A549 (cell line): ENCODE measurements at regions not wholly inside any gene's neighbourhood (a gene's known extent, or its start where the extent isn't known, plus 50 kb on each side); places are given as distances from the start of the nearest gene placed in this dataset.

Source experiments
- ATAC-seq, 2 experiments: fragments of 200-7000 bp in 1 of 2; fragments of >200 bp in 1 of 2; cut with Nextera tagmentation in 1 of 2; cut with Tn5 transposase in 1 of 2; 3 replicates each; pipeline versions ENCODE4 v1.8.0 to v1.9.1; 2018 to 2020; ENCODE audit warnings: mild to moderate bottlenecking in 1 of 2, moderate library complexity in 1 of 2
- CTCF ChIA-PET: fragments of 300-600 bp; sonication (Branson Sonifier 250); formaldehyde crosslinking; extraction: SDS; loops from one replicate; lab custom pipeline; 2021; ENCODE audit warnings: antibody characterized with exemption, inconsistent platforms; lab: Yijun Ruan, JAX
- POLR2A ChIA-PET: fragments of 350-600 bp; formaldehyde crosslinking; extraction: SDS; loops from one replicate; lab custom pipeline; 2021; ENCODE audit warnings: antibody characterized with exemption, inconsistent platforms; lab: Yijun Ruan, JAX
- DNase-seq, 2 experiments: peaks; one replicate each; pipeline versions ENCODE4 v3.0.0 to v3.0.0-alpha.2; 2011 to 2016; ENCODE audit warnings: low read depth in 1 of 2, low spot score in 1 of 2
- FAIRE-seq: peaks from 2 replicates; lab custom pipeline; 2011; peaks lifted over from hg19 to GRCh38; lab: Jason Lieb, UNC
- H3K27ac ChIP-seq, 2 experiments: fragments of >200 bp; sonication (Bioruptor Twin); formaldehyde crosslinking; 3 replicates each; pipeline ENCODE4 v1.5.1; 2016 to 2017
- H3K4me1 ChIP-seq: fragments of >200 bp; sonication (Bioruptor Twin); formaldehyde crosslinking; 3 replicates; pipeline ENCODE4 v1.6.1; 2016
- H3K4me2 ChIP-seq: fragments of >200 bp; sonication (Bioruptor Twin); formaldehyde crosslinking; 3 replicates; pipeline ENCODE4 v1.6.1; 2016
- H3K4me3 ChIP-seq: fragments of >200 bp; sonication (Bioruptor Twin); formaldehyde crosslinking; 3 replicates; pipeline ENCODE4 v1.5.1; 2016
- H3K9me3 ChIP-seq: fragments of >200 bp; sonication (Bioruptor Twin); formaldehyde crosslinking; 3 replicates; pipeline ENCODE4 v1.6.1; 2016
- CEBPB ChIP-seq, 2 experiments: fragments of >200 bp in 1 of 2; sonication (Bioruptor Twin) in 1 of 2; formaldehyde crosslinking in 1 of 2; IDR thresholded peaks; 2 replicates each; pipeline ENCODE4 v1.6.1; 2012 to 2016
- EHF ChIP-seq: fragments of 250-450 bp; sonication (Bioruptor Pico); IDR thresholded peaks from 2 replicates; pipeline ENCODE4 v1.5.0; 2020; ENCODE audit warnings: mild to moderate bottlenecking
- EHMT2 ChIP-seq: fragments of 200-600 bp; sonication (generic); IDR thresholded peaks from 2 replicates; pipeline ENCODE4 v1.6.1; 2016; ENCODE audit warnings: antibody characterized with exemption, low read depth, mild to moderate bottlenecking, moderate library complexity
- FOSB ChIP-seq: fragments of 250-450 bp; sonication (Bioruptor Pico); IDR thresholded peaks from 2 replicates; pipeline ENCODE4 v1.5.0; 2020; ENCODE audit warnings: mild to moderate bottlenecking, moderate library complexity
- GATA3 ChIP-seq: IDR thresholded peaks from 2 replicates; pipeline ENCODE4 v1.6.1; 2012; ENCODE audit warnings: borderline replicate concordance
- HOXB13 ChIP-seq: fragments of 250-450 bp; sonication (Bioruptor Pico); IDR thresholded peaks from 2 replicates; pipeline ENCODE4 v1.5.0; 2020; ENCODE audit warnings: low read depth, mild to moderate bottlenecking, moderate library complexity
- JUN ChIP-seq, 2 experiments: fragments of >200 bp; sonication (Bioruptor Twin); formaldehyde crosslinking; IDR thresholded peaks; 2 replicates in 1 of 2; 3 replicates in 1 of 2; pipeline ENCODE4 v1.6.1; 2016 to 2017
- JUNB ChIP-seq: fragments of >200 bp; sonication (Bioruptor Twin); formaldehyde crosslinking; IDR thresholded peaks from 2 replicates; pipeline ENCODE4 v1.6.1; 2016
- KDM1A ChIP-seq: fragments of 200-600 bp; sonication (generic); IDR thresholded peaks from 2 replicates; pipeline ENCODE4 v1.6.1; 2016; ENCODE audit warnings: low read depth, mild to moderate bottlenecking
- KDM5A ChIP-seq: fragments of 200-600 bp; sonication (generic); IDR thresholded peaks from 2 replicates; pipeline ENCODE4 v1.6.1; 2016; ENCODE audit warnings: antibody characterized with exemption, mild to moderate bottlenecking
- MAZ ChIP-seq: fragments of 150-350 bp; IDR thresholded peaks from 2 replicates; pipeline ENCODE4 v1.6.1; 2014; ENCODE audit warnings: antibody characterized with exemption, low read depth, low read length, borderline replicate concordance
- NPAS2 ChIP-seq: fragments of 250-450 bp; sonication (Bioruptor Pico); IDR thresholded peaks from 2 replicates; pipeline ENCODE4 v1.8.0; 2022; ENCODE audit warnings: mild to moderate bottlenecking, moderate library complexity, borderline replicate concordance
- PHF8 ChIP-seq: fragments of 200-600 bp; sonication (generic); IDR thresholded peaks from 2 replicates; pipeline ENCODE4 v1.6.1; 2016; ENCODE audit warnings: low read depth, mild to moderate bottlenecking, antibody characterized with exemption, moderate library complexity, borderline replicate concordance
- RAD21 ChIP-seq, 2 experiments: fragments of >200 bp in 1 of 2; sonication (Bioruptor Twin) in 1 of 2; formaldehyde crosslinking in 1 of 2; IDR thresholded peaks in 1 of 2; conservative IDR thresholded peaks in 1 of 2; 2 replicates in 1 of 2; 3 replicates in 1 of 2; pipeline ENCODE4 v1.6.1; 2012 to 2018; ENCODE audit warnings: inconsistent platforms in 1 of 2
- RARB ChIP-seq: fragments of 250-450 bp; sonication (Bioruptor Pico); IDR thresholded peaks from 2 replicates; pipeline ENCODE4 v1.8.0; 2021; ENCODE audit warnings: mild to moderate bottlenecking, moderate library complexity
- RFX5 ChIP-seq: fragments of 450-650 bp; IDR thresholded peaks from 2 replicates; pipeline ENCODE4 v1.7.1; 2014; ENCODE audit warnings: antibody characterized with exemption, mild to moderate bottlenecking, moderate library complexity
- RNF2 ChIP-seq: fragments of 200-600 bp; sonication (generic); IDR thresholded peaks from 2 replicates; pipeline ENCODE4 v1.6.1; 2016; ENCODE audit warnings: low read depth, mild to moderate bottlenecking, antibody characterized with exemption, moderate library complexity, borderline replicate concordance
- SMC3 ChIP-seq: fragments of >200 bp; sonication (Bioruptor Twin); formaldehyde crosslinking; IDR thresholded peaks from 3 replicates; pipeline ENCODE4 v1.6.1; 2018; ENCODE audit warnings: inconsistent platforms
- SREBF2 ChIP-seq: fragments of 450-650 bp; IDR thresholded peaks from 2 replicates; pipeline ENCODE4 v1.6.1; 2014; ENCODE audit warnings: mild to moderate bottlenecking, moderate library complexity
- ZC3H11A ChIP-seq: fragments of 450-650 bp; IDR thresholded peaks from 2 replicates; pipeline ENCODE4 v1.6.1; 2014; ENCODE audit warnings: antibody characterized with exemption, mild to moderate bottlenecking
- ZSCAN20 ChIP-seq: fragments of 250-450 bp; sonication (Bioruptor Pico); IDR thresholded peaks from 2 replicates; pipeline ENCODE4 v1.8.0; 2022; ENCODE audit warnings: mild to moderate bottlenecking, moderate library complexity
- WGBS: methylation state at CpG from one replicate; pipeline ENCODE4 v1.1.6; 2017; ENCODE audit errors: missing lambda C conversion rate; 5-methylcytosine and 5-hydroxymethylcytosine counted together
- TF ChIP-seq, protein P1 (sequence below): fragments of 250-450 bp; sonication (Bioruptor Pico); IDR thresholded peaks from 2 replicates; pipeline ENCODE4 v1.5.0; 2020; ENCODE audit warnings: low read depth, mild to moderate bottlenecking, moderate library complexity
- TF ChIP-seq, protein P2 (sequence below): fragments of 250-450 bp; sonication (Bioruptor Pico); IDR thresholded peaks from 2 replicates; pipeline ENCODE4 v1.5.0; 2021; ENCODE audit warnings: mild to moderate bottlenecking, moderate library complexity, borderline replicate concordance
- TF ChIP-seq, protein P3 (sequence below): fragments of 450-650 bp; IDR thresholded peaks from 2 replicates; pipeline ENCODE4 v1.6.1; 2014; ENCODE audit warnings: antibody characterized with exemption
- TF ChIP-seq, protein P4 (sequence below): fragments of >200 bp; sonication (Bioruptor Twin); formaldehyde crosslinking; IDR thresholded peaks from 2 replicates; pipeline ENCODE4 v1.6.1; 2016

DNA sequence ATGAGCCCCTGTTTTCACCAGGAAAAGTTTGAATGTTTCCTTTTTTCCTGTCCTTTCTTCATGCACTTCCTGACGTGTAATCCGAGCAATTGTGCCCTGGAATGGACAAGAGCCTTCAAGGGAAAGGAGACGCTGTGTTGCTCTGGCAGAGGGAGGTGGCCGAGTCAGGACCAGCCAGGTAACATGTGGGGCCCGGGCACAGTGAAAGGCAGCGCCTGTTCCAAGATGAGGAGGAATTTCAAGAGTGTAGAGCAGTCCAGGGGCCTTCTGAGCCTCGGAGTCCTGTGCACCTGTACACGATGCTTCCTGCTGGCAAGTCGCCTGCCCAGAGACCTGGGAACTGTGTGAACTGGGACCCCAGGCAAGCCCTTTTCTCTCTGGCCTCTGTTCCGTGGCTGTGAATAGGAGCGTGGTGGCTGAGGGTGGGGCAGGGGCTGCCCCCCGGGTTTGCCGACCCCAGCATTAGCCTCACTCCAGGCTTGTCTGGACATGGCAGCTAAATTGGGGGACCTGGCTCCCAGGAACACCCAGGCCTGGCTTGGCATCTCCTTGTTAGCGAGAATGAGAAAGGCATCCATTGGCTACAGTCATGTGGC lies 92.0 kb downstream of the MYEOV start (continued):
- TF ChIP-seq, protein P1, sequence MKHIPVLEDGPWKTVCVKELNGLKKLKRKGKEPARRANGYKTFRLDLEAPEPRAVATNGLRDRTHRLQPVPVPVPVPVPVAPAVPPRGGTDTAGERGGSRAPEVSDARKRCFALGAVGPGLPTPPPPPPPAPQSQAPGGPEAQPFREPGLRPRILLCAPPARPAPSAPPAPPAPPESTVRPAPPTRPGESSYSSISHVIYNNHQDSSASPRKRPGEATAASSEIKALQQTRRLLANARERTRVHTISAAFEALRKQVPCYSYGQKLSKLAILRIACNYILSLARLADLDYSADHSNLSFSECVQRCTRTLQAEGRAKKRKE (CRISPR knock-in tag) = no peak
- TF ChIP-seq RFX5 (no peak), GATA3 (no peak), FOSB (CRISPR knock-in tag) (no peak), RNF2 (no peak), ZSCAN20 (CRISPR knock-in tag) (no peak)

DNA sequence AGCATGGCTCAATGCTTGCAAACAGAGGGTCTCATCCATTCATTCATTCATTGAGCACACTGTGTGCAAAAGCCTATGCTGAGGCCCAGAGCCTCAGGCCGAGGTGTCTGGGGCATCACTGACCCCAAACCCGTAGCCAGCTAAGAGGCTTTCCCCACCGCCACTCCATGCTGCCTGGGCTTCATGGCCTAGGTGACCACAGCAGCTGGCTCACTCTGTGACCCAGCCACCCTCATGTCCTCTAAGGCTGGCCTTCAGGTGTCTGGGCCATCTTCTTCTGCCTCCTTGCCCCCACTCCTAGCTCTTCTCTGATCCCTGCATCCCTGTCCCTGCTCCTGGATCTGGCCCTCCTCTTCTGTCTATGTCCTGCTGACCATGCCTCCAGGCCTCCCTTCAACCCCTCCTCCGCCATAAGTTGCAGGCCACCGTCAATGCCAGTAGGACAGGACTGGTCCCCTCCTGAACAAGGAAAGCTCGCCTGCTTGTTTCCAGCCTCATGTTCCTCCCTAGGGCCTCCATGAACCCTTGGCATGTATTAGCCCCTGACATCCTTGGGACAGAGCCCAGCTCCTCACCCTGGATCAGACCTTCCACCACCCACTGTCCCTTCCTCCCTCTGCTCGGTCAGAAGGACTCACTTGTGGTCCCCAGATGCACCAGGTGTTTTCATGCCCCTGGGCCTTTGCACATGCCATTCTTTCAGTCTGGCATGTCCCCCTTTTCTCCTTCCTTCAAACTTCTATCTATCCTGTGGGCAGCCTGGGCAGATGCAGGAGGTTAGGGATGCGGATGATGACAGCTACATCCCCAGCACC lies 92.8 kb downstream of the MYEOV start:
- Histone ChIP-seq H3K4me2 (no peak overlapping the region), H3K4me3 (no peak overlapping the region), H3K27ac (no peak overlapping the region), H3K4me1 (no peaks in the 10 kb centered on the region), H3K9me3 (peaks cover 18% of the 10 kb centered on the region; the same call in 2 of the 3 replicates)
- DNase-seq (no peak), ATAC-seq (no peak), FAIRE-seq (no peak)
- no peak for TF ChIP-seq SREBF2
- TF ChIP-seq JUNB = no peak
- TF ChIP-seq, protein P2, sequence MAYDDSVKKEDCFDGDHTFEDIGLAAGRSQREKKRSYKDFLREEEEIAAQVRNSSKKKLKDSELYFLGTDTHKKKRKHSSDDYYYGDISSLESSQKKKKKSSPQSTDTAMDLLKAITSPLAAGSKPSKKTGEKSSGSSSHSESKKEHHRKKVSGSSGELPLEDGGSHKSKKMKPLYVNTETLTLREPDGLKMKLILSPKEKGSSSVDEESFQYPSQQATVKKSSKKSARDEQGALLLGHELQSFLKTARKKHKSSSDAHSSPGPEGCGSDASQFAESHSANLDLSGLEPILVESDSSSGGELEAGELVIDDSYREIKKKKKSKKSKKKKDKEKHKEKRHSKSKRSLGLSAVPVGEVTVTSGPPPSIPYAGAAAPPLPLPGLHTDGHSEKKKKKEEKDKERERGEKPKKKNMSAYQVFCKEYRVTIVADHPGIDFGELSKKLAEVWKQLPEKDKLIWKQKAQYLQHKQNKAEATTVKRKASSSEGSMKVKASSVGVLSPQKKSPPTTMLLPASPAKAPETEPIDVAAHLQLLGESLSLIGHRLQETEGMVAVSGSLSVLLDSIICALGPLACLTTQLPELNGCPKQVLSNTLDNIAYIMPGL (CRISPR knock-in tag) = no peak
- TF ChIP-seq, protein P3, sequence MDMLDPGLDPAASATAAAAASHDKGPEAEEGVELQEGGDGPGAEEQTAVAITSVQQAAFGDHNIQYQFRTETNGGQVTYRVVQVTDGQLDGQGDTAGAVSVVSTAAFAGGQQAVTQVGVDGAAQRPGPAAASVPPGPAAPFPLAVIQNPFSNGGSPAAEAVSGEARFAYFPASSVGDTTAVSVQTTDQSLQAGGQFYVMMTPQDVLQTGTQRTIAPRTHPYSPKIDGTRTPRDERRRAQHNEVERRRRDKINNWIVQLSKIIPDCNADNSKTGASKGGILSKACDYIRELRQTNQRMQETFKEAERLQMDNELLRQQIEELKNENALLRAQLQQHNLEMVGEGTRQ = no peak
- TF ChIP-seq EHF (CRISPR knock-in tag) = no peak
- TF ChIP-seq, protein P1 (CRISPR knock-in tag) = no peak
- TF ChIP-seq KDM1A = no peak
- no peak for TF ChIP-seq ZC3H11A
- no peak for TF ChIP-seq NPAS2
- TF ChIP-seq EHMT2 = no peak
- 87% methylated on average over 8 of the region's 8 CpGs for WGBS
- POLR2A ChIA-PET = interaction anchor here (0.5 kb wide), 1 partner anchor 253 kb away, joined by 7 read pairs; no protein-coding TSS in a partner anchor
- CTCF ChIA-PET = interaction anchor here (1.6 to 2.0 kb wide), 2 partner anchors 94 to 256 kb away, joined by 4 to 5 read pairs; no protein-coding TSS in a partner anchor

DNA sequence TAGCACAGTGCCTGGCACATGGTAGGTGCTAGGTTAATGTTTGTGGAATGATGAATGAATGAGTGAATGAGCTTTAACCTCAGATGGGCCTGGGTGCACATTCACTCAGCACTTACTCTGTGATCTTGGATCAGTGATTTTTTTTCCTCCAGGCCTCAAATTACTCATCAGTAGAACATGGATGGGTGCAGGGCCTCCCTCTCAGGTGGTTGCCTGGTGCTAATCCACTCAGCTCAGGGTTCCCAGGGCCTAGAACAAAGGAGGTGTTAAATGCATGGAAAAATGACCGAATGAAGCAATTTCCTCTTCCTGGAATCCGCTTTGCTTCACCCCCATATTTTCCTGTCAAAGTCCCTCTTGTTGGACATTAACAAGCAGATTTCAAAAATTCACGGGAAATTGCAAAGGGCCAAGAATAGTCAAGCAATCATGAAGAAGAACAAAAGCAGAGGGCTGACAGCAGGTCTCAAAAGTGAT lies 93.5 kb downstream of the MYEOV start:
- peaks cover 18% of the 10 kb centered on the region; the same call in 2 of the 3 replicates for H3K9me3 ChIP-seq
- DNase-seq (no peak), ATAC-seq (no peak), FAIRE-seq (no peak)
- ChIA-PET CTCF (interaction anchor here (1.6 to 2.0 kb wide), 2 partner anchors 94 to 256 kb away, joined by 4 to 5 read pairs; no protein-coding TSS in a partner anchor), POLR2A (no interaction called here)
- 89% methylated on average over 3 of the region's 3 CpGs for WGBS
- no peak overlapping the region for H3K4me2 ChIP-seq
- no peak overlapping the region for H3K27ac ChIP-seq
- no peaks in the 10 kb centered on the region for H3K4me1 ChIP-seq
- TF ChIP-seq RAD21 (conservative IDR thresholded peaks at IDR 0.05 in 1 of 2, IDR thresholded peaks at IDR 0.05 in 1 of 2) (no peak), MAZ (no peak), PHF8 (no peak), HOXB13 (CRISPR knock-in tag) (no peak), RARB (CRISPR knock-in tag) (no peak), EHF (CRISPR knock-in tag) (no peak), CEBPB (IDR thresholded peaks at IDR 0.05) (no peak), ZSCAN20 (CRISPR knock-in tag) (no peak), EHMT2 (no peak), SMC3 (no peak), KDM5A (no peak), GATA3 (no peak), JUN (IDR thresholded peaks at IDR 0.05) (no peak)
- TF ChIP-seq, protein P4, sequence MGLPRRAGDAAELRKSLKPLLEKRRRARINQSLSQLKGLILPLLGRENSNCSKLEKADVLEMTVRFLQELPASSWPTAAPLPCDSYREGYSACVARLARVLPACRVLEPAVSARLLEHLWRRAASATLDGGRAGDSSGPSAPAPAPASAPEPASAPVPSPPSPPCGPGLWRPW = no peak
- no peak overlapping the region for H3K4me3 ChIP-seq
